Mesenchymal stem cell (in vitro differentiated cells and primary cell): ENCODE measurements at regions not wholly inside any gene's neighbourhood (a gene's known extent, or its start where the extent isn't known, plus 50 kb on each side); places are given as distances from the start of the nearest gene placed in this dataset.

Experiments
- DNase-seq: peaks from one replicate; pipeline ENCODE4 v3.0.0-alpha.2; 2013
- H2AFZ ChIP-seq: one replicate; pipeline ENCODE4 v1.6.1; 2013; ENCODE audit warnings: low read depth, mild to moderate bottlenecking, control low read depth, inconsistent platforms, low read length, moderate library complexity
- H2AK5ac ChIP-seq: 2 replicates; pipeline ENCODE4 v1.6.1; 2013; ENCODE audit warnings: low read length, moderate library complexity, mild to moderate bottlenecking, inconsistent platforms; ENCODE audit not compliant: severe bottlenecking
- H2BK120ac ChIP-seq: one replicate; pipeline ENCODE4 v1.6.1; 2013; ENCODE audit warnings: low read depth, mild to moderate bottlenecking, inconsistent platforms, low read length, moderate library complexity
- H2BK12ac ChIP-seq, 2 experiments: one replicate each; pipeline ENCODE4 v1.6.1; 2013; ENCODE audit warnings: inconsistent platforms in 2 of 2, low read length in 2 of 2, mild to moderate bottlenecking in 2 of 2, moderate library complexity in 2 of 2, control low read depth in 1 of 2
- H2BK15ac ChIP-seq: one replicate; pipeline ENCODE4 v1.6.1; 2013; ENCODE audit warnings: mild to moderate bottlenecking, low read depth, inconsistent platforms; ENCODE audit not compliant: poor library complexity, severe bottlenecking
- H2BK5ac ChIP-seq: 2 replicates; pipeline ENCODE4 v1.6.1; 2013; ENCODE audit warnings: low read depth, mild to moderate bottlenecking, low read length, control low read depth, inconsistent platforms; ENCODE audit not compliant: poor library complexity, severe bottlenecking
- H3K14ac ChIP-seq, 2 experiments: one replicate each; pipeline ENCODE4 v1.6.1; 2013; ENCODE audit warnings: inconsistent platforms in 2 of 2, low read length in 2 of 2, control low read depth in 1 of 2, mild to moderate bottlenecking in 1 of 2, moderate library complexity in 1 of 2
- H3K18ac ChIP-seq, 2 experiments: one replicate each; pipeline ENCODE4 v1.6.1; 2013; ENCODE audit warnings: inconsistent platforms in 2 of 2, low read length in 2 of 2, control low read depth in 1 of 2, low read depth in 1 of 2, mild to moderate bottlenecking in 1 of 2
- H3K23ac ChIP-seq, 2 experiments: one replicate each; pipeline ENCODE4 v1.6.1; 2013; ENCODE audit warnings: inconsistent platforms in 2 of 2, low read length in 2 of 2, mild to moderate bottlenecking in 2 of 2, moderate library complexity in 2 of 2, control low read depth in 1 of 2
- H3K27ac ChIP-seq: 2 replicates; pipeline ENCODE4 v1.5.1; 2013; ENCODE audit warnings: mild to moderate bottlenecking, moderate library complexity, low read length, control low read depth, inconsistent platforms; ENCODE audit not compliant: poor library complexity, severe bottlenecking
- H3K27me3 ChIP-seq, 2 experiments: 2 replicates each; pipeline versions ENCODE4 v1.6.1 to v1.7.0; 2013; ENCODE audit warnings: low read length in 2 of 2, mild to moderate bottlenecking in 2 of 2, moderate library complexity in 2 of 2, control low read depth in 1 of 2, inconsistent platforms in 1 of 2; ENCODE audit not compliant: control insufficient read depth in 1 of 2, insufficient read depth in 1 of 2
- H3K36me3 ChIP-seq, 2 experiments: 2 replicates each; pipeline versions ENCODE4 v1.6.1 to v1.7.0; 2013; ENCODE audit warnings: low read length in 2 of 2, control low read depth in 1 of 2, inconsistent platforms in 1 of 2, low read depth in 1 of 2, mild to moderate bottlenecking in 1 of 2; ENCODE audit not compliant: insufficient read depth in 2 of 2, control insufficient read depth in 1 of 2
- H3K4ac ChIP-seq, 2 experiments: one replicate each; pipeline ENCODE4 v1.6.1; 2013; ENCODE audit warnings: inconsistent platforms in 2 of 2, low read length in 2 of 2, mild to moderate bottlenecking in 2 of 2, moderate library complexity in 2 of 2, control low read depth in 1 of 2, low read depth in 1 of 2
- H3K4me1 ChIP-seq: 2 replicates; pipeline ENCODE4 v1.6.1; 2013; ENCODE audit warnings: low read depth, low read length, control low read depth; ENCODE audit not compliant: control insufficient read depth, insufficient read depth
- H3K4me2 ChIP-seq: 2 replicates; pipeline ENCODE4 v1.6.1; 2013; ENCODE audit warnings: low read length, mild to moderate bottlenecking, inconsistent platforms; ENCODE audit not compliant: poor library complexity, severe bottlenecking
- H3K4me3 ChIP-seq, 2 experiments: 2 replicates each; pipeline versions ENCODE4 v1.5.1 to v1.7.0; 2013; ENCODE audit warnings: low read length in 2 of 2, mild to moderate bottlenecking in 2 of 2, control low read depth in 1 of 2, low read depth in 1 of 2; ENCODE audit not compliant: insufficient read depth in 1 of 2
- H3K79me1 ChIP-seq: replicated peaks from 2 replicates; pipeline ENCODE4 v1.6.1; 2013; ENCODE audit warnings: mild to moderate bottlenecking, control low read depth, low read length, inconsistent platforms; ENCODE audit not compliant: poor library complexity, severe bottlenecking
- H3K9ac ChIP-seq: 2 replicates; pipeline ENCODE4 v1.7.0; 2013; ENCODE audit warnings: mild to moderate bottlenecking, low read length, moderate library complexity
- H3K9me3 ChIP-seq: 2 replicates; pipeline ENCODE4 v1.7.0; 2013; ENCODE audit warnings: mild to moderate bottlenecking, low read length; ENCODE audit not compliant: control insufficient read depth
- H4K8ac ChIP-seq: one replicate; pipeline ENCODE4 v1.6.1; 2013; ENCODE audit warnings: inconsistent platforms, mild to moderate bottlenecking, low read length, moderate library complexity
- H4K91ac ChIP-seq: one replicate; pipeline ENCODE4 v1.6.1; 2013; ENCODE audit warnings: mild to moderate bottlenecking, low read length, inconsistent platforms
- WGBS: methylation state at CpG from one replicate; pipeline ENCODE4 v1.1.7; 2013; ENCODE audit warnings: mixed read lengths; 5-methylcytosine and 5-hydroxymethylcytosine counted together

DNA sequence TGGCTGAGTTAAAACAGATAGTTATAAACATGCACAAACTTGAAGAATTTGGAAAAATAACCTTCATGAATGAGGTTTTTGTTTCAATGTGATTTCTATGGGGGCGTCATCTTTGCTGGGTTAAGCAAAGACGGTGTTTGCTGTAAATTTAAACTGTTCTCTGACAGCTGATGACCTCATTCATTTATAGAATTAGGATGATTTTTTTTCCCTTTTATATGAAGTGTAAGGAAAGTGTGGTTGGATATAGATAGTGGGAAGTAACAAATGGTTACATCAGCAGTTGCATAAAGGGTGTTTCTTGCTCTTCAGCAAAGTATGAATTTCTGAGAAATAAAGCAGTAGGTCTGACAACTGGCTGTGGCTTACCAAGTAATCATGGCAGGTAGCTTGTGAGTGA, 137.2 kb upstream of the CENPW start:
- Histone ChIP-seq H2AK5ac (no peak overlapping the region), H3K4me2 (no peak overlapping the region), H3K4me3 (no peak overlapping the region), H3K4me1 (no peaks in the 10 kb centered on the region), H3K14ac (no peak overlapping the region), H3K4ac (no peak overlapping the region), H2BK12ac (no peak overlapping the region), H3K9me3 (no peaks in the 10 kb centered on the region), H3K27me3 (no peaks in the 10 kb centered on the region), H3K23ac (no peak overlapping the region), H3K18ac (no peak overlapping the region), H3K27ac (no peak overlapping the region), H2BK120ac (no peak overlapping the region), H2AFZ (no peak overlapping the region), H4K91ac (no peak overlapping the region), H2BK5ac (no peak overlapping the region), H3K9ac (no peak overlapping the region), H3K36me3 (no peaks in the 10 kb centered on the region), H4K8ac (no peak overlapping the region), H3K79me1 (no peaks in the 10 kb centered on the region), H2BK15ac (no peak overlapping the region)
- 89% methylated on average over 2 of the region's 2 CpGs for WGBS
- no peak for DNase-seq

DNA sequence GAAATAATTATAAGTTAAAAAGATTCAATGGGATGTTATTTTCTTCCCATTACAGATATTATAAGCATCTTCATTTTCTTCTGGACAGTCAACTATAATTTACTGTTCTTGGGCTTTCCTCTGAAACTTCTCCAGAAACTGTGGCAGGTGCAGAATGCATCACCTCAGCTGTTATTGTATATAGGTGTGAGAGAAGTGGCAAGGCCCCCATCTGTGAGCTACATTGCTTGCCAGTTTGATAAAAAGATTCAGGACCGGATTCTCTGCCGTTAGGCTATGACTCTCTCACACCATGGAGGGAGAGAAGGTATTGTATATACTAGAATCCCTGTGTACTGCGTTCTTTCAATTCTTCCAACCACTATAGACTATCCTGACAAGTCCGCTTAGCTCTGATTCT, 135.8 kb upstream of the CENPW start:
- no peak overlapping the region for H3K14ac ChIP-seq
- WGBS: no CpG with 5 or more reads among the region's 4 CpGs

DNA sequence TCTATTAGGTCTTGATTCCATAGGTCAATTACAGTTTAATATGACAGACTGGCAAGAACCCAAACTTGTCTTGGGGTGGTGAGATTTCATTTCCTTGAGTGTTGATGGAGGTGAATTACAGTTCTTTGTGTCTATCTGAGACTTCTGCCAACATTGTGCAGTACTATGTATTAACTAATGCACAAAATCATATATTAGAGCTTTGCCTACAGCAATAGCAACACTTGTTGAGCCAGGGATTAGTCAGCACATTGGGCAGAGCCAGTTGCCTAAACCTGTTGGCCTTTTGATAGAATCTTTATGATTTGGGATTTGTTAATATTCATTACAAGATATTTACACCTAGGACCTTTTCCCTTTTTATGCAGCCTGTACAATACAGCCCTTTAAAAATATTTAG, 135.3 kb upstream of the CENPW start:
- H3K18ac ChIP-seq: no peak overlapping the region
- H3K23ac ChIP-seq: no peak overlapping the region
- H4K91ac ChIP-seq: no peak overlapping the region
- H3K4me1 ChIP-seq: no peaks in the 10 kb centered on the region
- H2AFZ ChIP-seq: no peak overlapping the region
- H2AK5ac ChIP-seq: no peak overlapping the region
- no peak overlapping the region for H2BK120ac ChIP-seq
- H2BK12ac ChIP-seq: no peak overlapping the region
- no peaks in the 10 kb centered on the region for H3K27me3 ChIP-seq
- no peak overlapping the region for H3K4me3 ChIP-seq
- no peak overlapping the region for H3K9ac ChIP-seq
- H3K4ac ChIP-seq: no peak overlapping the region
- no peak overlapping the region for H3K14ac ChIP-seq
- H3K4me2 ChIP-seq: no peak overlapping the region
- H3K9me3 ChIP-seq: no peaks in the 10 kb centered on the region
- no peak for DNase-seq
- no peaks in the 10 kb centered on the region for H3K36me3 ChIP-seq
- no peaks in the 10 kb centered on the region for H3K79me1 ChIP-seq
- no peak overlapping the region for H3K27ac ChIP-seq
- no peak overlapping the region for H2BK5ac ChIP-seq
- no peak overlapping the region for H4K8ac ChIP-seq
- H2BK15ac ChIP-seq: no peak overlapping the region

More for the DNA sequence above, 135.8 kb upstream of the CENPW start:
- Histone ChIP-seq H3K9me3 (no peaks in the 10 kb centered on the region), H2AK5ac (no peak overlapping the region), H2AFZ (no peak overlapping the region), H3K4ac (no peak overlapping the region), H3K27me3 (no peaks in the 10 kb centered on the region), H3K4me3 (no peak overlapping the region), H3K18ac (no peak overlapping the region), H2BK12ac (no peak overlapping the region), H2BK5ac (no peak overlapping the region), H3K79me1 (no peaks in the 10 kb centered on the region), H3K23ac (no peak overlapping the region), H3K4me1 (no peaks in the 10 kb centered on the region), H3K4me2 (no peak overlapping the region), H4K91ac (no peak overlapping the region), H3K9ac (no peak overlapping the region), H3K27ac (no peak overlapping the region), H2BK15ac (no peak overlapping the region), H3K36me3 (no peaks in the 10 kb centered on the region), H4K8ac (no peak overlapping the region), H2BK120ac (no peak overlapping the region)
- no peak for DNase-seq

DNA sequence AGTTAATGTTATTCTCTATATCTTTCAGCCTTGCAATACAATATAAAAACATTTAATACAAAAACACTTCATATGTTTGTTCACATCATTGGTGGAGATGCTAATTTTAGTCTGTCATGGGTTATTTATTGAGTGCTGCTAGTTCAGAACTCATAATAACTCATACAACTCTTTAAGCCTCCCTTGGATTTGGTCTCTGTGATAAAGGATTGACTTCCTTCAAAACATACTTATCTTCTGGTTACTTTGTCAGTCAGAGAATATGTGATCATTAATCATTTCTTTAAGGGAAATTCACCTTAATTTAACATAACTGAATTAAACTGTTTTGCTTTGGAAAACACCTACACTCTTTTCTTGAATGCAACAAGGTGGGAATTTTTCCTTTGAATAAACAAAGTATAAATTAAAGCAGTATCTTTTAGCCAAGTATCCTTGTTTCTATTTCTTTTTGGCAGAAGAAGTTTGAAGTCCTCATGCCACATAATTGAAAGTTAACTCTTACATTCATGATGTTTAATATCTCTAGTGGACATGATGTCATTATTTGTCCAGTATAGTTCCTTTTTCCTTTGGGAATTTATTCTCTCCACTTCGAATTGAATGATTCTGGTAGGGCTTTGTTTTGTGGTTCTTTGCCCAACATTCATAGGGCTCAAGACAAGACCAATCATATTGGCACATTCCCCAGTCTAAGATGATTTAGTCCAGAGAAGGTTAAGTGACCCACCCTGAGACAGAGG, 133.2 kb upstream of the CENPW start:
- Histone ChIP-seq H2BK5ac (no peak overlapping the region), H3K79me1 (no peaks in the 10 kb centered on the region), H3K23ac (no peak overlapping the region), H2BK15ac (no peak overlapping the region), H2AK5ac (no peak overlapping the region), H3K4ac (no peak overlapping the region), H3K4me3 (no peak overlapping the region), H3K4me1 (no peaks in the 10 kb centered on the region), H4K8ac (no peak overlapping the region), H3K27ac (no peak overlapping the region), H3K18ac (no peak overlapping the region), H4K91ac (no peak overlapping the region), H3K14ac (no peak overlapping the region), H2BK12ac (no peak overlapping the region), H3K4me2 (no peak overlapping the region), H3K9ac (no peak overlapping the region), H2AFZ (no peak overlapping the region), H2BK120ac (no peak overlapping the region), H3K27me3 (no peaks in the 10 kb centered on the region), H3K9me3 (no peaks in the 10 kb centered on the region), H3K36me3 (no peaks in the 10 kb centered on the region)
- WGBS: 83% methylated on average over 1 of the region's 1 CpG
- no peak for DNase-seq
